Endodermal cell (in vitro differentiated cells): ENCODE measurements at regions not wholly inside any gene's neighbourhood (a gene's known extent, or its start where the extent isn't known, plus 50 kb on each side); places are given as distances from the start of the nearest gene placed in this dataset.

Experiments
- DNase-seq: peaks from one replicate; pipeline ENCODE4 v3.0.0-alpha.2; 2017
- H3K27ac ChIP-seq: 2 replicates; pipeline ENCODE4 v1.5.1; 2013; ENCODE audit warnings: mild to moderate bottlenecking, low read depth, low read length, moderate library complexity
- H3K27me3 ChIP-seq: 2 replicates; pipeline ENCODE4 v1.6.1; 2013; ENCODE audit warnings: mild to moderate bottlenecking, low read length, moderate library complexity; ENCODE audit not compliant: insufficient read depth, control insufficient read depth, poor library complexity, severe bottlenecking
- H3K36me3 ChIP-seq: 2 replicates; pipeline ENCODE4 v1.7.0; 2013; ENCODE audit warnings: mild to moderate bottlenecking, low read length, moderate library complexity; ENCODE audit not compliant: control insufficient read depth, insufficient read depth
- H3K4me1 ChIP-seq: one replicate; pipeline ENCODE4 v1.7.0; 2013; ENCODE audit warnings: low read length; ENCODE audit not compliant: control insufficient read depth, insufficient read depth
- H3K4me3 ChIP-seq: 2 replicates; pipeline ENCODE4 v1.5.1; 2013; ENCODE audit warnings: mild to moderate bottlenecking, low read length, moderate library complexity
- H3K9ac ChIP-seq: 2 replicates; pipeline ENCODE4 v1.6.1; 2013; ENCODE audit warnings: mild to moderate bottlenecking, low read length, moderate library complexity; ENCODE audit not compliant: poor library complexity, severe bottlenecking; ENCODE audit errors: extremely low read depth
- H3K9me3 ChIP-seq: 2 replicates; pipeline ENCODE4 v1.6.1; 2013; ENCODE audit warnings: mild to moderate bottlenecking, low read length, moderate library complexity; ENCODE audit not compliant: control insufficient read depth
- H3K27ac Mint-ChIP-seq: 2 replicates; pipeline ENCODE4 v1.8.0; 2020; ENCODE audit warnings: mixed read lengths
- H3K27me3 Mint-ChIP-seq: 2 replicates; pipeline ENCODE4 v1.8.0; 2021; ENCODE audit warnings: mild to moderate bottlenecking, mixed read lengths; ENCODE audit not compliant: insufficient read depth
- H3K36me3 Mint-ChIP-seq: 2 replicates; pipeline ENCODE4 v1.8.0; 2020; ENCODE audit warnings: low read depth, mixed read lengths
- H3K4me1 Mint-ChIP-seq: 2 replicates; pipeline ENCODE4 v1.8.0; 2020; ENCODE audit warnings: mixed read lengths
- H3K4me3 Mint-ChIP-seq: 2 replicates; pipeline ENCODE4 v1.8.0; 2020; ENCODE audit warnings: mild to moderate bottlenecking, moderate library complexity, mixed read lengths
- H3K9me3 Mint-ChIP-seq: 2 replicates; pipeline ENCODE4 v1.8.0; 2020; ENCODE audit warnings: mild to moderate bottlenecking, mixed read lengths
- WGBS, 2 experiments: methylation state at CpG; one replicate each; pipeline versions ENCODE4 v1.1.5 to v1.1.7; 2013; ENCODE audit warnings: missing lambda C conversion rate in 2 of 2, mixed read lengths in 1 of 2; ENCODE audit not compliant: insufficient coverage in 1 of 2, insufficient read length in 1 of 2; 5-methylcytosine and 5-hydroxymethylcytosine counted together
- TF ChIP-seq, protein P1 (sequence below): fragments of 200-600 bp; sonication (generic); conservative IDR thresholded peaks from 2 replicates; pipeline ENCODE4 v1.5.0; 2021; ENCODE audit warnings: antibody characterized with exemption, mild to moderate bottlenecking

DNA sequence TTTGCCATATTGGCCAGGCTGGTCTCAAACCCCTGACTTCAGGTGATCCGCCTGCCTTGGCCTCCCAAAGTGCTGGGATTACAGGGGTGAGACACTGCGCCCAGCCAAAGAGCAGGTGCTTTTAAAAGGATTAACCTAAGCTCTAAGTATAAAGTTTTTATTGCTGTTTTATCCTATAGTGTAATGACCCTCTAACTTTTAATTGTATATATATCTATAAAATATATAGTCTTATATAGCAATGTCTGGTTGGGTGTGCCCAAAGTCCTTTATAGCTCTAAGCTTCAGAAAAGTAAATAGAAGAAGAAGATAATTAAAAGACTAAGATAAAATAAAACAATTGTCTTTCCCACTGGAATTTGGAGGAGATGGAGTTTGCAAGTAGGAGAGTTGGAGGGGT lies 73.8 kb upstream of the ATP5PO start:
- peaks cover 5% of the 10 kb centered on the region for H3K27me3 Mint-ChIP-seq
- H3K4me1 Mint-ChIP-seq: peaks cover 16% of the 10 kb centered on the region
- Histone ChIP-seq H3K9ac (no peak overlapping the region), H3K4me1 (no peaks in the 10 kb centered on the region), H3K27me3 (peaks cover 4% of the 10 kb centered on the region), H3K27ac (no peak overlapping the region), H3K9me3 (no peaks in the 10 kb centered on the region), H3K36me3 (no peaks in the 10 kb centered on the region), H3K4me3 (no peak overlapping the region)
- no peak for DNase-seq
- peaks cover 2% of the 10 kb centered on the region for H3K36me3 Mint-ChIP-seq
- peaks cover 2% of the 10 kb centered on the region for H3K9me3 Mint-ChIP-seq
- no peak overlapping the region for H3K27ac Mint-ChIP-seq
- 88 to 94% methylated on average over 1 to 2 of the region's 2 CpGs for WGBS, 2 experiments
- no peak overlapping the region for H3K4me3 Mint-ChIP-seq
- TF ChIP-seq, protein P1, sequence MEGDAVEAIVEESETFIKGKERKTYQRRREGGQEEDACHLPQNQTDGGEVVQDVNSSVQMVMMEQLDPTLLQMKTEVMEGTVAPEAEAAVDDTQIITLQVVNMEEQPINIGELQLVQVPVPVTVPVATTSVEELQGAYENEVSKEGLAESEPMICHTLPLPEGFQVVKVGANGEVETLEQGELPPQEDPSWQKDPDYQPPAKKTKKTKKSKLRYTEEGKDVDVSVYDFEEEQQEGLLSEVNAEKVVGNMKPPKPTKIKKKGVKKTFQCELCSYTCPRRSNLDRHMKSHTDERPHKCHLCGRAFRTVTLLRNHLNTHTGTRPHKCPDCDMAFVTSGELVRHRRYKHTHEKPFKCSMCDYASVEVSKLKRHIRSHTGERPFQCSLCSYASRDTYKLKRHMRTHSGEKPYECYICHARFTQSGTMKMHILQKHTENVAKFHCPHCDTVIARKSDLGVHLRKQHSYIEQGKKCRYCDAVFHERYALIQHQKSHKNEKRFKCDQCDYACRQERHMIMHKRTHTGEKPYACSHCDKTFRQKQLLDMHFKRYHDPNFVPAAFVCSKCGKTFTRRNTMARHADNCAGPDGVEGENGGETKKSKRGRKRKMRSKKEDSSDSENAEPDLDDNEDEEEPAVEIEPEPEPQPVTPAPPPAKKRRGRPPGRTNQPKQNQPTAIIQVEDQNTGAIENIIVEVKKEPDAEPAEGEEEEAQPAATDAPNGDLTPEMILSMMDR: no peak

DNA sequence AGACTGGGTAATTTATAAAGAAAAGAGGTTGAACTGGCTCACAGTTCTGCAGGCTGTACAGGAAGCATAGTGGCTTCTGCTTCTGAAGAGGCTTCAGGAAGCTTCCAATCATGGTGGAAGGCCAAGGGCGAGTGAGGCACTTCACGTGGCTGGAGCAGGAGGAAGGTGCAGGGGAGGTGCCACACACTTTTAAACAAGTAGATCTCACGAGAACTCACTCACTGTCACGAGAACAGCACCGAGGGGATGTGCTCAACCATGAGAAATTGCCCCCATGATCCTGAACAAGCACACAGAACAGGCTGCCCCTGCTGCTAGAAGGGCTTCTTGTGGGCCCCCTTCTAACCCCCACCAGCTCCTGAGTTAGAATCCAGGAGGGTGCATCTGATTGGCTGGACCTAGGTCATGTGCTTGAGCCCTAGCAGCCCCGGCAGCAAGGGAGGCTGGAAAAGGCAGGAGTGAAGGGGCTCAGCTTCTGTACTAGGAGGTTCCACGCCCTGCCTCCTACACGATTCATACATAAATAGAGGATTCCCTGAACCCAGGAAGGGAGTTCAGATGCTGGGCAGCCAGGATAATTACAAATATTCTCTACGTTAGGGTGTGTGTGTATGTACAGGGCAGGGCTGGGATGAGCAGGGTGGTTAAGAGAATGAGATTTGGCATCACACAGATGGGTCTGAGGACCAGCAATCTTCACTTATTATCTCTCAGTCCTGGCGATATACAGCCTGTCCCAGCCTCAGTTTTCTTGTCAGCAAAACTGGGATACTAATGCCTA lies 72.8 kb upstream of the ATP5PO start:
- no peak overlapping the region for H3K9ac ChIP-seq
- peaks cover 9% of the 10 kb centered on the region for H3K4me1 Mint-ChIP-seq
- peaks cover 2% of the 10 kb centered on the region for H3K36me3 Mint-ChIP-seq
- H3K4me3 ChIP-seq: no peak overlapping the region
- H3K4me3 Mint-ChIP-seq: no peak overlapping the region
- H3K27me3 Mint-ChIP-seq: peaks cover 5% of the 10 kb centered on the region
- H3K27ac Mint-ChIP-seq: no peak overlapping the region
- H3K36me3 ChIP-seq: no peaks in the 10 kb centered on the region
- H3K9me3 Mint-ChIP-seq: peaks cover 2% of the 10 kb centered on the region
- H3K4me1 ChIP-seq: no peaks in the 10 kb centered on the region
- H3K27me3 ChIP-seq: peaks cover 4% of the 10 kb centered on the region
- no peak overlapping the region for H3K27ac ChIP-seq
- WGBS, 2 experiments: 90 to 91% methylated on average over 7 to 10 of the region's 10 CpGs
- TF ChIP-seq, protein P1: no peak
- no peak for DNase-seq
- no peaks in the 10 kb centered on the region for H3K9me3 ChIP-seq

DNA sequence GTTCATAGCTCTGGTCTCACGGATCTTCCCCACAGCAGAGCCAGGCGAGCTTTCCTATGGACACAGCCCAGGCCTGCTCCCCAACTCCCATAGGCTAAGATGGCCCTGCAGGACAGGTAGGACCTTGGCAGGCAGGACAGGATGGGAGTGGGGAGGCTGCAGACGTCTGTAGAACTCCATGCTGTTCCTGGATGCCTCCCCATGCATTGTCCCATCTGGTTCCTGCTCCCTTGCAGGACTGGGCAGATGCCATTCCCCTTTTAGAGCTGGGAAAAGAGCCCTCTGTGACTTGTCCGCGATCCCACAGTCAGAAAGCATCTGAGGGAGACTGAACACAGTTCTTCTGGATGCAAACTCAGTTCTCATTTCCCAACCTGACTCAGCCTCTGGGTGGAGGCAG lies 71.9 kb upstream of the ATP5PO start:
- Mint-ChIP-seq H3K4me1 (peaks cover 8% of the 10 kb centered on the region), H3K36me3 (peaks cover 2% of the 10 kb centered on the region)
- 88 to 98% methylated on average over 5 of the region's 5 CpGs for WGBS, 2 experiments

More for the DNA sequence above, 71.9 kb upstream of the ATP5PO start:
- Mint-ChIP-seq H3K27ac (no peak overlapping the region), H3K4me3 (no peak overlapping the region), H3K9me3 (peaks cover 2% of the 10 kb centered on the region), H3K27me3 (peaks cover 6% of the 10 kb centered on the region)
- Histone ChIP-seq H3K9me3 (no peaks in the 10 kb centered on the region), H3K9ac (no peak overlapping the region), H3K27me3 (peaks cover 4% of the 10 kb centered on the region), H3K27ac (no peak overlapping the region), H3K4me1 (no peaks in the 10 kb centered on the region), H3K36me3 (no peaks in the 10 kb centered on the region), H3K4me3 (no peak overlapping the region)
- no peak for DNase-seq
- TF ChIP-seq, protein P1: no peak
